HG02970 (cell line): ENCODE measurements at regions not wholly inside any gene's neighbourhood (a gene's known extent, or its start where the extent isn't known, plus 50 kb on each side); places are given as distances from the start of the nearest gene placed in this dataset.
"Not testable (repeated sequence)": the region's sequence is repeated elsewhere in the genome, so short reads cannot be mapped to it uniquely, and the experiment has no call there.

Experiments
- ATAC-seq: cut with Tn5 transposase; IDR thresholded peaks from one replicate; pipeline ENCODE4 v1.9.1; 2021; ENCODE audit warnings: mild to moderate bottlenecking, moderate library complexity, moderate number of reproducible peaks; ENCODE audit not compliant: unreplicated experiment, low FRiP score

DNA sequence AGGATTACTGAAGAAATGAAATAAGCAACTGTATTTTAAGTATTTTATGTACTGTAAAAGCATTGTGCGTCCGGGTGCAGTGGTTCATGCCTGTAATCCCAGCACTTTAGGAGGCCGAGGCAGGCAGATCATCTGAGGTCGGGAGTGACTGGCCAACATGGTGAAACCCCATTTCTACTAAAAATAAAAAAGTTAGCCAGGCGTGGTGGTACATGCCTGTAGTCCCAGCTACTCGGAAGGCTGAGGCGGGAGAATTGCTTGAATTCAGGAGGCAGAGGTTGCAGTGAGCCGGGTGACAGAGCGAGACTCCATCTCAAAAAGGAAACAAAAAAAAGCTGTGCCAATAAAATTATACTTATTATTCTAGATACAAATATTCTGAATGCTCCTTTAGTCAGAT lies 215.4 kb upstream of the DMRT1 start:
- ATAC-seq, result not testable (repeated sequence)

DNA sequence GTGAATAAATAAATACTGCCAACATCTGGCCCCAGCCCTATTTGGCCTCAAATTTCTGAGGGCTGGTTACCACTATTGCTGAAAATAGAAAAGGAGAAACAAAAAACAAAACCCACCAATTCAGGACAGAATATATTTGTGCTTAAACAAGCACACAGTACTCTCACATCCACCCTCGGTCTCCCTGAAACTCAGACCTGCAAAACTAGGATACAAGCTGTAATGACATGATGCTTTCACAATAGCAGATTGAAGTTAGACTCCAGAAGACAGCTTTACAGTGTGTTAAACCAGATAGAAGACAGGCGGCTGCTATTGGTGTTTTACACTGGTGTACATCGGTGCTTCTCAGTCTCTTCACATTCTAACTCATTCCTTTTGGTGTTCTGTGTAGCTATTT lies 214.9 kb upstream of the DMRT1 start:
- ATAC-seq, result no peak

DNA sequence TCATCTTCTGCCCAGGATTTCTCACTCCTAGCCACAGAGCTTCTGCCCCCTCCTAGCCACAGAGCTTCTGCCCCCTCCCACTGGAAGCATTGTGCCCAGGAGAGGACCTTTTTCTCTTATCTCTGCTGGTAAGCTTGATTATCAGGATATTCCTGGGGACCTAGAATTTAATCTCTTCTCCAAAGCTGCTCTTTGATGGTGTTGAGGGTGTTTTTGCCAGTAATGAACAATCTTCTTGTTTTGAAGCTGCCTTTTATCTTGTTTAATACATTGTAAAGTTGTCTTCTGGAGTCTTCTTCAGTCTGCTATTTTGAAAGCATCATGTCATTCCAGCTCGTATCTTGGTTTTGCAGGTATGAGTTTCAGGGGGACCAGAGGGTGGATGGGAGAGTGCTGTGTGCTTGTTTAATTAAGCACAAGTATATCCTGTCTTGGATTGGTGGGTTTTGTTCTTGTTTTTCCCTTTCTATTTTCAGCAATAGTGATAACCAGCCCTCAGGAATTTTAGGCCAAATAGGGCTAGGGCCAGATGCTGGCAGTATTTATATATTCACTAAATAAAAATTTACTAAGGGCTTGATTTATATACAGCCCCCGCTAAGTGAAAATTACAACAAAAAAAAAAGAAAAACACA lies 214.0 kb upstream of the DMRT1 start:
- ATAC-seq, result no peak

DNA sequence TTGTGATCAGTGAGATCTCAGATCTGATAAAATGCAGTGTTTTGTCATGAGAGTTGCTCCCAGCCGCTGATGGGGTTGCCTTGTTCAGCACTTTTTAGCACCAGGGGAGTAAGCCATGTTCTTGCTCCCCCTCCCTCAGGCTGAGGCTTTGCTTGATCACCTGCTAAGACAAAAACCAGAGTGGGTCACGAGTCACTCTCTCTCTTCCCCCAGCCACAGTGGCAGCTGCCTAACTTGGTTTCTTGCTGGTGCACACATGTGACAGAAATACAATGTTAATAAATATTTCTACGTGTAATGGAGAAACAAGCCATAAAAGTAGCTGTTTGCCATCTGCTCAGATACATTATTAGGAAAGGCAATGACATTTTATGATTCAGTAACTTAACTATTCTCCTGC lies 212.4 kb upstream of the DMRT1 start:
- ATAC-seq, result no peak

DNA sequence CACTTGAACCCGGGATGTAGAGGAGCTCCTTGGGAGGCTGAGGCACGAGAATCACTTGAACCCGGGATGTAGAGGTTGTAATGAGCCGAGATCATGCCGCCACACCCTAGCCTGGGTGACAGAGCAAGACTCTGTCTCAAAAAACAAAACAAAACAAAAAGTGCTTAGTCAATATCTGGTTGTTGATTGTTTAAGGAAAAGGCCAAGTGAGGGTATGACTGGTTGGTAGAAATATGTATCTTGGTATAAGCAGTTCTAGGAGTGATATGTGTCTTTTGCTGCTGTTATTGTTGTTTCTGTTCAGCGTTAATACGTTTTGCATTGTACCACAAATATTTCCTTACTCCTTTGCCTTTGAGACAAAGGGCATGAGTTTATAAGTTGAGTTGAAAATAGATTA lies 210.7 kb upstream of the DMRT1 start:
- ATAC-seq, result no peak

DNA sequence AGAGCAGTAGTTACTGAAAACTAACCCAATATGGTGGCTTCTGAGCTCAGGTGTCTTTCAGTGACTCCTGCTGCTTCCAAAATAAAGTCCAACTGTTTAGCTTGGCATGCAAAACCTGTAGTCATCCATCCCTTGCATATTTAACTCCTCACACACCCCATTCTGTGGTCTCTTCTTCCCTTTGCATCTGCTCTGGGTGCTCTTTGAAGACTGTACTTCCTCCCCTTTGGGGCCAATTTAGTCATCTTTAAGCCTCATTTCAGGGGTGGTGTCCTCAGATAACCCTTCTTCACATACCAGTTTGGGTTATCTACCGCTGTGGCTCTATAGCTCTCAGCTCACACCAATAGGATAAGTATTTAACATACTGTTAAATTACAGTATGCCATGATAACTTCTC lies 209.9 kb upstream of the DMRT1 start:
- no peak for ATAC-seq

DNA sequence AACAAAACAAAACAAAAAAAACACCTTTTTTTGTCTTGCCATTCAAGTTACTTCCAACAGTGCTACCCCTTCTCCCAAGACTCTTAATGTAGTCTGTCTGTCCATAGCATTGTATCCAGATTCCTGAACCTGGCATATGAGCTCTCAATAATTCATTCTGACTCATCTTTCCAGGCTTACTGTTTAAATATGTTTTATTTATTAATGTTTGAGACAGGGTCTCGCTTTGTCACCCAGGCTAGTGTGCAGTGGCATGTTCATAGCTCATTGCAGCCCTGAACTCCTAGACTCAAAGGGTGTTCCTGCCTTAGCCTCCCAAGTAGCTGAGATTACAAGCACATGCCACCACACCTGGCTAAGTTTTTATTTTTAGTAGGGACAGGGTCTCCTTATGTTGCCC lies 208.0 kb upstream of the DMRT1 start:
- no peak for ATAC-seq

DNA sequence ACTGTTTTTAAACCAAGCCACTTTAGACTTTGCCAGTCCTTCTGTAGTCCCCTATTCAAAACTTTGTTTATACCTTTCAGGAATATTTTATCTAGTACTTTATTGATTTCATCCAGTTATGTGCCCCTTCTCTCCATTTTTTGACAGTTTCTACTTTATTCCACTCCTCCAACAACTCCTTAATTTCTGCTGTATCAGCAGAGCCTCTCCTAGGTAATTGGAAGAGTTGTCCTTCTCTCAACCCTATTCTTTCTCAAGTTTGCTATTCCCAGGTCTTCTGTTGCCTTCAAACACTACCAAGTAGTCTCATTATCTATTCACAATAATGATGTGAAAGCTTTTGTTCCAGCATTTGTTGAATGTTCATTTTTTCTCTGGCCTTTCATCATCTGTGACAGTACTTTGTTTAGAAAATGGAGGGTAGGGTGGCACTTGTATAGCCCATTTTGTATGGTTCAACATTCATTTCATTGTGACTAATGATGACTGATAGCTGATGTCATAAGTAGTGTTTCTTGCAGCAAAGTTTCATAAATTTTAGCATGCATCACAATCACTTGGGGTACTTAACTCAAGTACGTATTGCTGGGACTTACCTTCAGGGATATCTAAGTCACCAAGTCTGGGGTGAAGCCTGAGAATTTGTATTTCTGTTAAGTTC lies 204.4 kb upstream of the DMRT1 start:
- no peak for ATAC-seq

DNA sequence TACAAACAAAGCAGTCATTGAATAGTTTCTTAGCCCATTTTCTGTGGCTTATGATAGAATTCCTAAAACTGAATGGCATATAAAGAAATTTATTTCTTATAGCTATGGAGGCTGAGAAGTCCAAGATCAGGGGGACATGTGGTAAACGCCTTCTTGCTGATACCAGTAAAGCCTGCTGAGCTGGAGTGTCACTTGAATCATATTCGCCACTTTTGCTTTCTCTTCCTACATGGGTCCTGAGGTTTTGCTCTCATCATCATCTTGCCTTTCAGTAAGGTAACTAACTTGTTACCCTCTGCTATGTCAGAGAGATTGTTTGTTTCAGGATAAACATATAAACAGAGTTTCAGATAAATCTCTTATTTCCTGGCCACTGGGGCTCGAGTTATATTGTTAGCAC lies 203.3 kb upstream of the DMRT1 start:
- ATAC-seq, result no peak

DNA sequence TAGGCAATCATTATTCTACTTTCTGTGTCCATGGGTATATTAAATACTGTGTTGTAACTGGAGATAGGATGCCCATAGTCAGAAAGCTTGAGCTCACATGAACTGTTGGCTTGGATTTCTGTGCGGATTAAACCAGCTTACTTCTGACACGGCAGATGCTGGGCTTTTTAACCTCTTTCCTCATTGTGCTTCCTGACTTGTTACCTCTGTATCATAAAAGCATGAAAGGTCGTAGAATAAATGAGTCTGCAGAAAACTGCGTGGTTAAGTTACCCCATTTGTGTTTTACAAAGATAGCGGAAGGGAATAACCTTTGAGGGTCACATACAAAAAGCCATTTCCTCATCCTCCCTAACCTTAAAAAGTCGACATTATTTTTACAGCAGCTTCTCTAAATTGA lies 199.5 kb upstream of the DMRT1 start:
- no peak for ATAC-seq

DNA sequence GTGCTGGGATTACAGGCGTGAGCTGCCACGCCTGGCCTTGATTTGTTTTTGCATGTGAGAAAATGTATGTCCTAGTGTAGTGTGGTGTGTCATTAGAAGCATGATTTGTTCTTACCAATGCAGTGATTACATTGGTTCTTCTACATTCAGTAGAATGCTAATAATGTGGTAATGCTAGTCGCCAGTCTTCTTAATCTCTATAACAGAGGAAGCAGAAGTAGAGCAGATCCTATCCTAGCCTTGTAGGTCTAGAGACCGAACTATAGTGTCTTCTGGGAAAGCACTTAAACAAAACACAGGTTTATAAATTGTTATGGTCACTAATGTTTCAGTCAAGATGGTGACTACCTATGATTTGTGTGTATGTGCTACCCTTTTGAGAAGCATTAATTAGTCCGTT lies 197.5 kb upstream of the DMRT1 start:
- no peak for ATAC-seq

DNA sequence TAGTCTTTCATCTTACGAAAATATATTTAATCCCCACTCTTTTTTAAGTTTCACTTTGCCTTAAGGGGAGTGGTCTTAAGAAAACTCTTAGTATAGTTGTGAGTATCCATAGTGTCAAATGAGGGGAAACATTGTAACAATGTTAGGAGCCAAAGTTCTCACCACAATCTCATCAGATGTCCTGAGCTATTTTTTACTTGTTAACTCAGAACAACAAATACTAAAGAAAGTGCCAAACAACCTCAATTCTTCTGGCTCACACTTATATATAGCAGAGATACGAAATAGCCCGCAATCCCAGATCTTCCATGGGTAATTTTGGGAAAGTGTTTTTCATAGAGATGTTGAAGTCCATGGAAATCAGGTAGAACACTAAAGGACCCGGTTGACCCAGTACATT lies 194.0 kb upstream of the DMRT1 start:
- no peak for ATAC-seq

DNA sequence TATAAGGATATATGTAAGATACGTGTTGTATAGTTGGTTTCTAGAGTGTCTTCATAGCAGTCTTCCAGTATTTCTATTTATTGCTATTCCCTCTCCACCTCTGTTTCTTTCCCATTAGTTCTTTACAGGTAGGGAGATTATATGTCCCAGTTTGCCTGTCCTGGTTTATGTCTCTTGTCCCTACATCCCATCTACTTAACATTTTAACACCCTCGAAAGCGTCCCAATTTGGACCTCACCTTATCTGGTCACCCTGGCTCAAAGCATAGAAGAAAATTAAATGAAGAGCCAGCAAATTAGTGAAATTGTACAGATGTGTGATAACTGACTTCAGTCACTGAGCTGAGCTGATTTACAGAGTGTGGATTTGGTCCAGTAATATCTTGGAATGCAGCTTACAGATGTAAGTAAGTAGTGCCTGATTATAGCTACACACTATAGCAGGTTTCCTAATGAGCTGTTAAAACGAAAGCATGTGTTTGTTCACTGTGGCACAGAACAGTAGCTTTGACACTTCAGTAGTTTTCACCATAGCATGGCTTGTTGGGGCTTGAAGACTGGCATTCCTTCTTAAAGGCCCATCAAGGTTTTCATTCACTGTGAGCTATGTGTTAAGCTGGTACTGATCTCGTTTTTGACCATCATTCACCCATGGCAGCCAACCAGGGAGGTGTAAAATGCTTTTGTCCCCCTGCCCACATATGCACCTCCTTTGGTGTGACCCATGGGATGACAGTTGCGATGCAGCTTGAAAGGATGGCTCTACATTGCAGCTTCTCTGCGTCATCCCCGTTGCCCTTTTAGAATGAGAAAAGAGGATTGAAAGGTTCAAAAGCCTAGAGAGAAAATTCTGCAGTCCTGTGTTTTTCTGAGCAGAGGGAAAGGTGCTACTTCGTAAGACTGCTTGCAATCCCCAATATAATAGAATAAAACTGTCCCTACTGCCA lies 192.1 kb upstream of the DMRT1 start:
- ATAC-seq, result no peak

DNA sequence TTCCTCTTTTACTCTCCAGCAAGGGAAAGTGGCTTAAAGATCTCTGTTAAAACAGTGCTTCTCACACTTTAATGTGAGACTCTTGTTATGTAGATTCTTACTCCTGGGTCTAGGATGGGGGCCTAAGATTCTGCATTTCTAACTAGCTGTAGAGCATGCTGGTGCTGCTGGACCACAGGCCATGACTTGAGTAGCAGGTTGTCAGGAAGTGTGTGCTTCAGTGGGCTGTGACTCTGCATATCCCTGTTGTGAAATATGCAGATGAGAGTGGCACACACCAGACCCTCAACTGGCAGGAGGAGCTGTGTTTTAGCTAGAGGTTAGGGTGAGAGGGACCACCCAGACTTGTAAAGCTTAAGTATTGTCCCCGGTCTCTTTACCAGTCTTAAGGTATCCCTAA lies 191.1 kb upstream of the DMRT1 start:
- ATAC-seq, result no peak

DNA sequence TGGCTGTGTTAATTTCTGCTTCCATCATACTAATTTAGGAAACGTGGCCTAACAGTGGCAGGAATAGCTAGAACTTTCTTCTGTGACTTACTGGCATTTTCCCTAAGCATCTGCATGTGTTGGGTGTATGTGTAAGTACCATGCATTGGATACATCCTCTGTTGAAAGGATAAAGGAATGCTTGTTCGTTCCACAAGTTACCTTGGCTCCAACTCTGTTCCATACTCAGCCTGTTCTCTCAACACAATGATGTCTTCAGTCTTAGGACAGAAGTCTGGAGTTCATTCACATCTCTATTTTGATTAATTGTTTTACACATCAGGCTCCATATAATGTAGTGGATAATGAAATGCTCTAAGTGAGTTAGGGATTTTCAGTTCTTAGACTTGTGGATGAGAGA lies 190.1 kb upstream of the DMRT1 start:
- ATAC-seq, result no peak

DNA sequence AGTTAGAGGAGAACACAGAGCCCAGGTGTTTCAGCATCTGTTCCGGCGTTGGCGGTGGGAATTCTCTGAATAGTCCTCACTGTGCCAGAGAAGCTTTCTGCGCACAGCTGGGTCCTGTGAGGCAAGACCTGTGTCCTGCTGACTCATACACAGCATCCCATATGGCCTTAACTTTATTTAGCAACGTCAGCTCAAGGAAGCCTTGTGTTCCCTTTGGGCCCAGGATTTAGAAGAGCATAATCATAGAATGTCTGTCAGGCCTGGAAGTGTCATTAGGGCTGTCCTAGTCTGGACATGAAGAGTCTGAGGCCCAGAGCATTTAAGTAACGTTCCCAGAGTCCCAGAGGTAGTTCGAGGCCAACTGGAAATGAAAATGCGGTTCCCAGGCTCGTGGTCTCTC lies 188.6 kb upstream of the DMRT1 start:
- no peak for ATAC-seq

DNA sequence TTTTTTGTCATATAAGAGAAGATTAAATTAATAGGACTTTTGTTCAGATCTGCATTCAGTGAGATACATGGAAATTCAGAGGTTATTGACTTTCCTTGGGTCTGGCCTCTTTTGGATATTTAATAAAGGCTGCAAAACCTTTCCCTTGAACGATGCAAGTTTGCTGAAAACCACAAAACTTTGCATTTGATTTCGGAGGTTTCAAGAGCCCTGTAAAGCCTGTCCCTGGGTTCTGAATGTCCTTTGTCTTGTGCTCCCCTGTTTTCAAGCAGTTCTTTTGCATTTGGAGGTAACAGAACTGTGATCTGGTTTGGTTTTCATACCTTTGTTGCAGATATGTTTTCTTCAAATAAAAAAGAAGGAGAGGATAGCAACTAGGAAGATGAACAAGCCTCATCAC lies 188.1 kb upstream of the DMRT1 start:
- ATAC-seq, result no peak

DNA sequence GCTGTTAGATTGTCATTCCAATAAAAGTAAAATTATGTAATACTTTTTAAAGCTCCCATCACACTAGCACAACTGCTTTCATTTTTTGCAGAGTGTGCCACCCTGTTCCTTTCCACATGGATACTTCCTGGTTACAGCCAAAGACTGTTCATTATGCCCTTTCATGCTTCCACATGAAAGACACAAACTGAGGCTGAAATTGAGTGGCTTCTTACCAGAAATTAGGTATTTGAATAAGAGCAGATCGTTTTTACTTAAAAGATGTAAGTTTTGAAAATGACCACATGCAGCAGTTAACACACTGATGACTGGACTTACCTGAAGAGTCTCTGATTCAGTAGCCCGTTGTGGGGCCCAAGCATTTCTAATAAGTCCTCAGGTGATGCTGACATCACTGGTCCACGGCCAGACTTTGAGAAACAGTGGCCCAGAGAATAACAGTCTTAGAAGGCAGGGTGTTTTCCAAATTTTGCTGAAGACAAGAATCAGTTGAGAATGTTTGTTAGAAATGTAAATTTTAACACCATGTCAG lies 187.6 kb upstream of the DMRT1 start:
- ATAC-seq, result no peak

DNA sequence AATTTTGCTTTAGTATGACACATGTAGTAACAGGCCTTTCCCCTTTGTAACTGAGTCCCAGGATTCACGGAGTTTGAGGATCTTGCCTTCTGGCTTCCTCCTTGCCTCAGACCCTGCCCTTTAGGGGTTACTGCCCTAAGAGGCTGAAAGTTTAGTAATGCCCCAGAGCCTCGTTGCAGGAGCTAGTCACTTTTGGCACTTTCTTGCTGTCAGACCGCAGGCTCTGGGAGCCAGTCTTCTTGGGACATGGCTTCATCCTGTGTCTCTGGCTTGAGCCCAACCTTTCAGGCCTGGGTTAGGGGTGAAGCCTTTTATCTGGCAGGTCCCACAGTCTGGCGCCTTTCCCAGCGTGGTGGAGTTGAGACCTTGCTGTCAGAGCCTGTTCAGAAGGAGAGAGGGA lies 185.6 kb upstream of the DMRT1 start:
- no peak for ATAC-seq

DNA sequence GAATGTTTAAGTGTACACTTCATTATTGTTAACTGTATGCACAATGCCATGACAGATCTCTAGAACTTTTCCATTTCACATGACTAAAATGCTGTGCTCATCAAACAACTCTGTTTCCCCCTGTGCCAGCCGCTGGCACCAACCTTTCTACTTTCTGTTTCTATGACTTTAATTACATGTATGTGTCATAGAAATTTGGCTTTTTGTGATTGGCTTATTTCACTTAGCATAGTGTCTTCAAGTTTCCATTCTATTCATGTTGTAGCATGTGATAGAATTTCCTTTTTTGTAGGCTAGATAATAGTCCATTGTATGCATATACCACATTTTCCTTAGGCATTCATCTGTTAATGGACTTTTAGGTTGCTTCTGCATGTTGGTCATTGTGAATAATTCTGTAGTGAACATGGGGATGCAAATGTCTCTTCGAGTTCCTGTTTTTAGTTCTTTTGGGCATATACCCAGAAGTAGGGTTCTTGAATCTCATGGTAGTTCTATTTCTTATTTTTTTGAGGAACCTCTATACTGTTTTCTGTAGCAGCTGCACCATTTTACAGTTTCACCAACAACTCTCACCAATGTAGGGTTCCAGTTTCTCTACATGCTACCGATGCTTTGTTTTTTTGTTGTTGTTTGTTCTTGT lies 184.4 kb upstream of the DMRT1 start:
- no peak for ATAC-seq

DNA sequence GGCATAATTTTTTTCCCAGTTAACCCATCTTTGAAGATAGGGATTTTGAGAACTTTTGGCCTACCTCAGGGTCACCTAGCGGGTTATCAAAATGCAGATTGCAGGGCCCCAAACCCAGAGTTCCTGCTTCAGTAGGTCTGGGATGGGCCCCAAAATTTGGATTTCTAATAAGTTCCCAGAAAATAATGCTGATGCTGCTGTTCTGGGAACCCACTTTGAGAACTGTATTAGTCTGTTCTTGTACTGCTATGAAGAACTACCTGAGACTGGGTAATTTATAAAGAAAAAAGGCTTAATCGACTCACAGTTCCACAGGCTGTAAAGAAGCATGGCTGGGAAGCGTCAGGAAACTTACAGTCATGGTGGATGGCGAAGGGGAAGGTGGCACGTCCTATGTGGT lies 182.2 kb upstream of the DMRT1 start:
- no peak for ATAC-seq
